PC-3 (cell line): ENCODE measurements at regions not wholly inside any gene's neighbourhood (a gene's known extent, or its start where the extent isn't known, plus 50 kb on each side); places are given as distances from the start of the nearest gene placed in this dataset.

Experiments
- EZH2phosphoT487 ChIP-seq: fragments of 300-600 bp; sonication (generic); IDR thresholded peaks from 2 replicates; pipeline ENCODE4 v1.6.1; 2018; ENCODE audit warnings: mild to moderate bottlenecking, antibody characterized with exemption, low read length, borderline replicate concordance
- TF ChIP-seq, protein P1 (sequence below): fragments of 300-600 bp; sonication (generic); conservative IDR thresholded peaks from 2 replicates; pipeline ENCODE4 v1.5.1; 2017; ENCODE audit warnings: antibody characterized with exemption, low read depth, mild to moderate bottlenecking, low read length

DNA sequence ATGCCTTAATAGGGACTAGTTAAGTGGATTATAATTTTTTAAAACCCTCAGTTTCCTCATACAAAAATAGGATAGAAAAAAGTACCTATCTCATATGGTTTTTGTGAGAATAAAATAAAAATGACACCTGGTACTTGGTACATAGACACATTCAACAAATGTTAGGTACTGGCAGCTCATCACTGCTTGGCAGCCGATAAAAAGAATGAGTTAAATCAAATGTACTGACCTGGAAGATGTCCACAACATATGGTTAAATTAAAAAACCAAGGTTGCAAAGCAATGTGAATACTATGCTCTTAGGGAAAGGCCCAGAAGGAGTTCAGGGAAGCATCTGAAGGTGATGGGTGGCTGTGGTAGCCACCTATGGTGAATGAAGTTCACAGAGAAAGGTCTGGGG is 64.9 kb upstream of the SMYD2 start:
- no peak for TF ChIP-seq EZH2phosphoT487
- TF ChIP-seq, protein P1, sequence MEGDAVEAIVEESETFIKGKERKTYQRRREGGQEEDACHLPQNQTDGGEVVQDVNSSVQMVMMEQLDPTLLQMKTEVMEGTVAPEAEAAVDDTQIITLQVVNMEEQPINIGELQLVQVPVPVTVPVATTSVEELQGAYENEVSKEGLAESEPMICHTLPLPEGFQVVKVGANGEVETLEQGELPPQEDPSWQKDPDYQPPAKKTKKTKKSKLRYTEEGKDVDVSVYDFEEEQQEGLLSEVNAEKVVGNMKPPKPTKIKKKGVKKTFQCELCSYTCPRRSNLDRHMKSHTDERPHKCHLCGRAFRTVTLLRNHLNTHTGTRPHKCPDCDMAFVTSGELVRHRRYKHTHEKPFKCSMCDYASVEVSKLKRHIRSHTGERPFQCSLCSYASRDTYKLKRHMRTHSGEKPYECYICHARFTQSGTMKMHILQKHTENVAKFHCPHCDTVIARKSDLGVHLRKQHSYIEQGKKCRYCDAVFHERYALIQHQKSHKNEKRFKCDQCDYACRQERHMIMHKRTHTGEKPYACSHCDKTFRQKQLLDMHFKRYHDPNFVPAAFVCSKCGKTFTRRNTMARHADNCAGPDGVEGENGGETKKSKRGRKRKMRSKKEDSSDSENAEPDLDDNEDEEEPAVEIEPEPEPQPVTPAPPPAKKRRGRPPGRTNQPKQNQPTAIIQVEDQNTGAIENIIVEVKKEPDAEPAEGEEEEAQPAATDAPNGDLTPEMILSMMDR: no peak
